MM.1S (cell line): ENCODE measurements at regions not wholly inside any gene's neighbourhood (a gene's known extent, or its start where the extent isn't known, plus 50 kb on each side); places are given as distances from the start of the nearest gene placed in this dataset.
A peak's percentile ranks its signal among the peaks of the same experiment; 100 is the strongest.

Experiments
- DNase-seq: peaks from one replicate; pipeline ENCODE4 v3.0.0-alpha.2; 2015
- H2AFZ ChIP-seq: fragments of 300-600 bp; sonication (generic); 2 replicates; pipeline ENCODE4 v1.6.0; 2016; ENCODE audit warnings: antibody characterized with exemption, low read length
- H3F3A ChIP-seq: fragments of 300-600 bp; sonication (generic); 2 replicates; pipeline ENCODE4 v1.6.1; 2016; ENCODE audit warnings: mild to moderate bottlenecking, antibody characterized with exemption, low read length, moderate library complexity, mixed read lengths; ENCODE audit not compliant: insufficient read depth
- H3K27ac ChIP-seq: fragments of 300-600 bp; sonication (generic); 2 replicates; pipeline ENCODE4 v1.5.1; 2016; ENCODE audit warnings: mild to moderate bottlenecking, low read length
- H3K27me3 ChIP-seq: fragments of 300-600 bp; sonication (generic); replicated peaks from 2 replicates; pipeline ENCODE4 v1.6.0; 2016; ENCODE audit warnings: low read length; ENCODE audit not compliant: insufficient read depth
- H3K36me3 ChIP-seq: fragments of 300-600 bp; sonication (generic); replicated peaks from 2 replicates; pipeline ENCODE4 v1.6.1; 2016; ENCODE audit warnings: mild to moderate bottlenecking, low read length, mixed read lengths; ENCODE audit not compliant: insufficient read depth
- H3K4me1 ChIP-seq: fragments of 300-600 bp; sonication (generic); 2 replicates; pipeline ENCODE4 v1.6.1; 2016; ENCODE audit warnings: low read length, mixed read lengths
- H3K4me2 ChIP-seq: fragments of 300-600 bp; sonication (generic); 2 replicates; pipeline ENCODE4 v1.6.0; 2016; ENCODE audit warnings: low read depth, low read length
- H3K4me3 ChIP-seq: fragments of 300-600 bp; sonication (generic); 2 replicates; pipeline ENCODE4 v1.5.1; 2016; ENCODE audit warnings: low read length, mixed read lengths
- H3K79me2 ChIP-seq: fragments of 300-600 bp; sonication (generic); 2 replicates; pipeline ENCODE4 v1.6.1; 2016; ENCODE audit warnings: mixed run types, low read length, mixed read lengths
- H3K9ac ChIP-seq: fragments of 300-600 bp; sonication (generic); 2 replicates; pipeline ENCODE4 v1.6.1; 2016; ENCODE audit warnings: low read length, mixed read lengths
- H3K9me2 ChIP-seq: fragments of 300-600 bp; sonication (generic); replicated peaks from 2 replicates; pipeline ENCODE4 v1.6.1; 2016; ENCODE audit warnings: mild to moderate bottlenecking, low read length, mixed read lengths; ENCODE audit not compliant: insufficient read depth
- H3K9me3 ChIP-seq: fragments of 300-600 bp; sonication (generic); replicated peaks from 2 replicates; pipeline ENCODE4 v1.6.1; 2016; ENCODE audit warnings: mild to moderate bottlenecking, low read length, mixed read lengths; ENCODE audit not compliant: insufficient read depth
- H4K20me1 ChIP-seq: fragments of 300-600 bp; sonication (generic); 2 replicates; pipeline ENCODE4 v1.6.1; 2016; ENCODE audit warnings: mild to moderate bottlenecking, low read length, moderate library complexity, mixed read lengths; ENCODE audit not compliant: insufficient read depth
- CTCF ChIP-seq: fragments of 300-600 bp; sonication (generic); IDR thresholded peaks from 2 replicates; pipeline ENCODE4 v1.5.1; 2016; ENCODE audit warnings: antibody characterized with exemption, low read length, mixed read lengths
- EZH2 ChIP-seq: fragments of 300-600 bp; sonication (generic); optimal IDR thresholded peaks from 2 replicates; pipeline ENCODE3; 2017; ENCODE audit warnings: low read depth, mild to moderate bottlenecking, antibody characterized with exemption, low read length, mixed read lengths
- EZH2phosphoT487 ChIP-seq: fragments of 300-600 bp; sonication (generic); IDR thresholded peaks from 2 replicates; pipeline ENCODE4 v1.6.1; 2018; ENCODE audit warnings: antibody characterized with exemption, low read length

GRCh38 chr6:25038999-25039398 is 103.2 kb upstream of the RIPOR2 start:
- Histone ChIP-seq H3K4me1 (peaks cover 24% of the 10 kb centered on the region), H3K4me3 (no peak overlapping the region)

GRCh38 chr6:25041485-25042035 is 105.8 kb upstream of the RIPOR2 start:
- peaks cover 10% of the 10 kb centered on the region; the same call in 1 of the 2 replicates for H3K4me1 ChIP-seq
- H3K79me2 ChIP-seq = no peaks in the 10 kb centered on the region
- 0 out of 2 replicates have a peak, but pooled peaks cover 4% of the 10 kb centered on the region for H3K27me3 ChIP-seq
- no peak overlapping the region for H2AFZ ChIP-seq
- no peaks in the 10 kb centered on the region for H3K9me3 ChIP-seq
- H4K20me1 ChIP-seq = no peaks in the 10 kb centered on the region
- H3K27ac ChIP-seq = no peak overlapping the region
- H3K9me2 ChIP-seq = no peaks in the 10 kb centered on the region
- H3K36me3 ChIP-seq = no peaks in the 10 kb centered on the region
- H3K4me2 ChIP-seq = no peak overlapping the region
- DNase-seq = no peak
- H3K4me3 ChIP-seq = no peak overlapping the region
- H3F3A ChIP-seq = peaks cover 13% of the 10 kb centered on the region
- H3K9ac ChIP-seq = no peak overlapping the region
- TF ChIP-seq EZH2phosphoT487 = no peak
- TF ChIP-seq EZH2 = no peak

More at GRCh38 chr6:25038999-25039398, 103.2 kb upstream of the RIPOR2 start:
- no peak overlapping the region for H2AFZ ChIP-seq
- H4K20me1 ChIP-seq = no peaks in the 10 kb centered on the region
- no peaks in the 10 kb centered on the region for H3K79me2 ChIP-seq
- H3F3A ChIP-seq = peaks cover 20% of the 10 kb centered on the region
- H3K36me3 ChIP-seq = no peaks in the 10 kb centered on the region
- no peaks in the 10 kb centered on the region for H3K9me2 ChIP-seq
- no peak overlapping the region for H3K27ac ChIP-seq
- TF ChIP-seq CTCF (no peak), EZH2phosphoT487 (no peak), EZH2 (no peak)
- H3K9ac ChIP-seq = no peak overlapping the region
- no peak overlapping the region for H3K4me2 ChIP-seq
- H3K9me3 ChIP-seq = no peaks in the 10 kb centered on the region
- no peaks in the 10 kb centered on the region for H3K27me3 ChIP-seq
- peak; percentile 64 for DNase-seq

- Histone ChIP-seq H3K4me2 (no peak overlapping the region), H4K20me1 (no peaks in the 10 kb centered on the region), H3K9me3 (no peaks in the 10 kb centered on the region), H2AFZ (no peak overlapping the region), H3K79me2 (no peaks in the 10 kb centered on the region), H3K36me3 (no peaks in the 10 kb centered on the region), H3K27me3 (0 out of 2 replicates have a peak, but pooled peaks cover 4% of the 10 kb centered on the region), H3K4me1 (peaks cover 10% of the 10 kb centered on the region; the same call in 1 of the 2 replicates), H3K9me2 (no peaks in the 10 kb centered on the region), H3F3A (peaks cover 13% of the 10 kb centered on the region), H3K4me3 (no peak overlapping the region), H3K27ac (no peak overlapping the region), H3K9ac (no peak overlapping the region)
- no peak for TF ChIP-seq CTCF
- no peak for TF ChIP-seq EZH2
- TF ChIP-seq EZH2phosphoT487 = no peak
- DNase-seq = no peak
Observed at GRCh38 chr6:25042036-25042521, 106.3 kb upstream of the RIPOR2 start.

GRCh38 chr6:25042536-25042935 is 106.8 kb upstream of the RIPOR2 start:
- Histone ChIP-seq H3K4me3 (no peak overlapping the region), H2AFZ (no peak overlapping the region), H3K9ac (no peak overlapping the region), H3K27me3 (0 out of 2 replicates have a peak, but pooled peaks cover 4% of the 10 kb centered on the region), H3K9me3 (no peaks in the 10 kb centered on the region), H4K20me1 (no peaks in the 10 kb centered on the region), H3K4me2 (no peak overlapping the region), H3K4me1 (peaks cover 10% of the 10 kb centered on the region; the same call in 1 of the 2 replicates), H3K9me2 (no peaks in the 10 kb centered on the region), H3K27ac (no peak overlapping the region), H3F3A (peaks cover 13% of the 10 kb centered on the region), H3K36me3 (no peaks in the 10 kb centered on the region), H3K79me2 (no peaks in the 10 kb centered on the region)
- no peak; the same call in 1 of the 2 replicates for TF ChIP-seq CTCF
- TF ChIP-seq EZH2 = no peak
- TF ChIP-seq EZH2phosphoT487 = no peak
- no peak for DNase-seq
